ENCODE measurements at regions not wholly inside any gene's neighbourhood (a gene's known extent, or its start where the extent isn't known, plus 50 kb on each side); places are given as distances from the start of the nearest gene placed in this dataset.

DNA sequence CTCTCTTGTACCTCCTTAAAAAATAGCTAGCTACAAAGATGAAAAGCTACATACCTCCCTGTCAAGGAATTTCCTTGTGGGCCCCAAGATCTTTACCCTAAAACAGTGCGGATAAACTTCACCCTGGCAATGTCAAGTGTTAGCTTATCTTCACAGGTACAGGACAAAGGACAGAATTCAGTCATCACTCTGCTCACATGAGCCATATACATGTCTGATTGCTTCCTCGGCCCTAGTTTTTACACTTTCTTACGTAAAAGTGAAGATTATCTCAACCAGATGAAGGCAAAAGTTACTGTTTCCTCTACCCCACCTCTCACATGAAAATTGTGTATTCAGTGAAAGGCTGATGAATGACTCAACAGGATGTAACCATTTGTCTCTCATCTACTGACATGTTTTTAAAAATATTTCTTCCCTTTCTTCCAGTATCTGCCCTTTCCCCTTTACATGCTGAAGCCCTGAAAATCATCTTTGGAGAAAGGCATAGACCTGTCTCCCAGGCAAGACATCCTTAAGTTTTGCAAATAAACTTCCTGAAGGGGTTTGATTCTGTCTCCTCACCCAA lies 890.1 kb downstream of the GALC start:
- TF ChIP-seq, protein P1, sequence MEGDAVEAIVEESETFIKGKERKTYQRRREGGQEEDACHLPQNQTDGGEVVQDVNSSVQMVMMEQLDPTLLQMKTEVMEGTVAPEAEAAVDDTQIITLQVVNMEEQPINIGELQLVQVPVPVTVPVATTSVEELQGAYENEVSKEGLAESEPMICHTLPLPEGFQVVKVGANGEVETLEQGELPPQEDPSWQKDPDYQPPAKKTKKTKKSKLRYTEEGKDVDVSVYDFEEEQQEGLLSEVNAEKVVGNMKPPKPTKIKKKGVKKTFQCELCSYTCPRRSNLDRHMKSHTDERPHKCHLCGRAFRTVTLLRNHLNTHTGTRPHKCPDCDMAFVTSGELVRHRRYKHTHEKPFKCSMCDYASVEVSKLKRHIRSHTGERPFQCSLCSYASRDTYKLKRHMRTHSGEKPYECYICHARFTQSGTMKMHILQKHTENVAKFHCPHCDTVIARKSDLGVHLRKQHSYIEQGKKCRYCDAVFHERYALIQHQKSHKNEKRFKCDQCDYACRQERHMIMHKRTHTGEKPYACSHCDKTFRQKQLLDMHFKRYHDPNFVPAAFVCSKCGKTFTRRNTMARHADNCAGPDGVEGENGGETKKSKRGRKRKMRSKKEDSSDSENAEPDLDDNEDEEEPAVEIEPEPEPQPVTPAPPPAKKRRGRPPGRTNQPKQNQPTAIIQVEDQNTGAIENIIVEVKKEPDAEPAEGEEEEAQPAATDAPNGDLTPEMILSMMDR (IDR thresholded peaks at IDR 0.05; ENCODE audit: poor library complexity) = no peak
- TF ChIP-seq EZH2 (IDR thresholded peaks at IDR 0.05; ENCODE audit: borderline replicate concordance) = no peak
- TF ChIP-seq EZH2phosphoT487 (IDR thresholded peaks at IDR 0.05; ENCODE audit: low read depth, severe bottlenecking, unreplicated experiment) = no peak

Data from hepatocyte (in vitro differentiated cells).